ENCODE measurements at regions not wholly inside any gene's neighbourhood (a gene's known extent, or its start where the extent isn't known, plus 50 kb on each side); places are given as distances from the start of the nearest gene placed in this dataset.

DNA sequence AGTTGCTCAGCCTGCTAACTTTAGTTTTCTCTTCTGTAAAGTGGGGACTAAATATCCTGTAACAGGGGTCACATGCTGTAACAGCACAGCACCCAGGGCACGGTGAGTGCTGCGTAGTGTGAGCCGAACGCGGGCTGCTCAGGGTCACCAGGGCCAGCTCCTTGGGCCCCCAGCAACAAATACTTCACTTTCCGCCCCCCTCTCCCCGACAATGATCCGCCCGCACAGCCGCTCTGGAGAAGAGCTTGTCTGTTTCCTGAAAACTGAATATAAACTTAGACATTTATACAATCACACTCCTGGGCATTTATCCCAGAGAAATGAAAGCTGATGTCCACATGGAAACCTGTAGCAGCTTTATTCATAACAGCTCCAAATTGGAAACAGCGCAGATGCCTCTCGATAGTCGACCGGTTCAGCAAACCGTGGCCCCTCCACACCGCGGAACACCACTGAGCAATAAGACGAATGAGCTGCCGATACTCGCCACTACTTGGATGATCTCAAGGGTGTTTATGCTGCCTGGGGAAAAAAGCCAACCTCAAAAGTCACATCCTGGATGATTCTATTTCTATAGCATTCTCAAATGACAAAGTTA, 267.2 kb downstream of the PARN start:
- DNase-seq (ENCODE audit: low read depth), result peak; percentile 37
- peak overlapping the region; percentile 28 for H3K4me3 ChIP-seq (ENCODE audit: low read depth, low read length)
- TF ChIP-seq, protein P1, sequence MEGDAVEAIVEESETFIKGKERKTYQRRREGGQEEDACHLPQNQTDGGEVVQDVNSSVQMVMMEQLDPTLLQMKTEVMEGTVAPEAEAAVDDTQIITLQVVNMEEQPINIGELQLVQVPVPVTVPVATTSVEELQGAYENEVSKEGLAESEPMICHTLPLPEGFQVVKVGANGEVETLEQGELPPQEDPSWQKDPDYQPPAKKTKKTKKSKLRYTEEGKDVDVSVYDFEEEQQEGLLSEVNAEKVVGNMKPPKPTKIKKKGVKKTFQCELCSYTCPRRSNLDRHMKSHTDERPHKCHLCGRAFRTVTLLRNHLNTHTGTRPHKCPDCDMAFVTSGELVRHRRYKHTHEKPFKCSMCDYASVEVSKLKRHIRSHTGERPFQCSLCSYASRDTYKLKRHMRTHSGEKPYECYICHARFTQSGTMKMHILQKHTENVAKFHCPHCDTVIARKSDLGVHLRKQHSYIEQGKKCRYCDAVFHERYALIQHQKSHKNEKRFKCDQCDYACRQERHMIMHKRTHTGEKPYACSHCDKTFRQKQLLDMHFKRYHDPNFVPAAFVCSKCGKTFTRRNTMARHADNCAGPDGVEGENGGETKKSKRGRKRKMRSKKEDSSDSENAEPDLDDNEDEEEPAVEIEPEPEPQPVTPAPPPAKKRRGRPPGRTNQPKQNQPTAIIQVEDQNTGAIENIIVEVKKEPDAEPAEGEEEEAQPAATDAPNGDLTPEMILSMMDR (conservative IDR thresholded peaks at IDR 0.05; ENCODE audit: low read depth, low read length), result no peak

DNA sequence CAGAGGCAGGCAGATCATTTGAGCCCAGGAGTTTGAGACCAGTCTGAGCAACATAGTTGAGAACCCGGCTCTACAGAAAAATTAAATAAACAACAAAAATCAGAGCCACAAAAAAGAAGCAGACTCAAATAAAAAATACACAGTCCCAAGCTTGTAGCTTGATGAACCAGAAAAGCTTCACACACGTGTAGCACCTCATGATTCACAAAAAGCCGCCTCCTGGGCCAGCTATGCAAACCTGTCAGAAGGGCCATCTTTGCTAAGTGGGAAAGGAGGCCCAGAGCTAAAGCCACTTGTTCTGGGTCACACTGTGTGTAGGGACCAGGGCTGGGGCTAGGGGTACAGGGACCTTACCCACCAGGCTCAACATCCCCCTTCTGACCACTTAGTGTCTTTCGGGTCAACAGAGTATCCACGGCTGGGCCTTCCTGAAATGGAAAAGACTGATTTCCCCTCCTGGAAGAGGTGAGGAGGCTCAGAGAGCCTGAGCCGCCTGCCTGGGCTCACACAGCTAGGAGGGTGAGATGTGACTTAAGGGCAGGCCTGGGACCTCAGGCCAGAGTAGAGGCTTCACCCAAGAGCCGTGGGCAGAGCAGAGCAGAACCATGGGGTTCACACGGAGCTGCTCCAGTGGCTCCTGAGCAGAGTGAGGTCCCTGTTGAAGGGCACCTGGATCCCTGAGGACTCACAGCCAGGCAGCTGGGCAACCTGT, 269.6 kb downstream of the PARN start:
- TF ChIP-seq, protein P1 (conservative IDR thresholded peaks at IDR 0.05; ENCODE audit: low read depth, low read length), result no peak
- no peak for DNase-seq (ENCODE audit: low read depth)
- no peak overlapping the region for H3K4me3 ChIP-seq (ENCODE audit: low read depth, low read length)

DNA sequence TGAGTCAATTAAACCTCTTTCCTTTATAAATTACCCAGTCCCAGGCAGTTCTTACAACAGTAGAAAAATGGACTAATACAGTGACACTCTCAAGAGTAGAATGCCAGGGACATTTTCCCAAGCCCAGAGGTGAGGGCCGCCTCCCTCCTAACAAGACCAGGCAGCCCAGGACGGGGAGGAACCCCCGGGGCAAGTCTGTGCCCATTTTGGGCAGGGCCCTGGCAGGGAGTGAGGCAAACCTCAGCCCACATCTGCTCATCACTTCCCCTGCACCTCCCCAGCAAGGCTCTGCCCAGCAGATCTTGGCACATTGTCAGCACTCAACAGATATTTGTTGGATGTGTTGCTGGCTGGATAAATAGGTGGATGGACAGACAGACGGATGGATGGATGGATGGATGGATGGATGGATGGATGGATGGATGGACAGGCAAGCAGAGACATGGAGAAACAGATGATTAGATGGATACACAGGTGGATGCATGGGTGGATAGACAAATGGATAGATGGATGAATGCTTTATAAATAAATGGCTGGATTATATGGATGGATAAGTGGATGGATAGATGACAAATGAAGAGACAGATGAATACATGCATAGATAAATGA, 271.3 kb downstream of the PARN start:
- no peak overlapping the region for H3K4me3 ChIP-seq (ENCODE audit: low read depth, low read length)
- TF ChIP-seq, protein P1 (conservative IDR thresholded peaks at IDR 0.05; ENCODE audit: low read depth, low read length), result no peak
- no peak for DNase-seq (ENCODE audit: low read depth)

DNA sequence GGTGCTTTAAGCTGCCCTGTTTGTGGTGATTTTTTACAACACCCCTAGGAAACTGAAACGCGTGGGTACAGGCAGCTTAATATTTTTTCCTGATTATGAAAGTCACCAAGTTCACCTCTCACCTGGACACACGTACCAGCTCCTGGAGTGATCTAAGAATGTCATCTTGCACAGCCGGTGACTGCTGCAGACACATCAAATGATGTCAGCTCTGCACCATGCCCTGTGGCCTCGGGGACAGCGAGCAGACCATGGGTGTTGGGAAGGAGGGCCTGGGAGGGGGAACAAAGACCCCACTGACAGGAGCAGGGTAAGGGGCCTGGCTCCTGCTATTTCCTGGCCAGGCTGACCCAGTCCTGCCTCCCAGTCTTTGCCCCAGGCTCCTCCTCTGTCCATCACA, 272.7 kb downstream of the PARN start:
- H3K4me3 ChIP-seq (ENCODE audit: low read depth, low read length), result no peak overlapping the region
- DNase-seq (ENCODE audit: low read depth), result no peak
- TF ChIP-seq, protein P1 (conservative IDR thresholded peaks at IDR 0.05; ENCODE audit: low read depth, low read length), result no peak

DNA sequence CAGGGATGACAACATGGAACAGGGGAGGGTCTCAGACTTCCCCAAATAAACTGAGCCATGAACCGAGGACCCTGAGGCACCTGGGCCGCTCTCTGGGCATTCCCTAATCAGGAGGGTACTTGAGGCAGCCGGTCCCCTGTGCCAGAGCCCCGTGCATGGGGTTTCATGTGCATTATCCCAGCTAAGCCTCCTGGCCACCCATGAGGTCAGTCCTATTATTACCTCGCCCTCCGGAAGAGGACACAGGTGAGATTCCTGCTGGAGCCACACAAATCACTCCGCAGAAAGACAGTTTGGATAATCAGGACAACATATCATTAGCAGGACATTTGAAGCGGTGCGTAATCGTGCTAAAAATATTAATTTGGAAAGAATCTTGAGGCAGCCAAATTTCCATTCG, 274.0 kb downstream of the PARN start:
- TF ChIP-seq, protein P1 (conservative IDR thresholded peaks at IDR 0.05; ENCODE audit: low read depth, low read length), result no peak
- no peak overlapping the region for H3K4me3 ChIP-seq (ENCODE audit: low read depth, low read length)
- no peak for DNase-seq (ENCODE audit: low read depth)

GRCh38 chr16:14354561-14355351, 275.3 kb downstream of the PARN start:
- peak; percentile 30 for DNase-seq (ENCODE audit: low read depth)
- TF ChIP-seq, protein P1 (conservative IDR thresholded peaks at IDR 0.05; ENCODE audit: low read depth, low read length), result no peak
- peak overlapping the region; percentile 11 for H3K4me3 ChIP-seq (ENCODE audit: low read depth, low read length)

Measured in choroid plexus epithelial cell (primary cell).